Neutrophil (primary cell): ENCODE measurements at regions not wholly inside any gene's neighbourhood (a gene's known extent, or its start where the extent isn't known, plus 50 kb on each side); places are given as distances from the start of the nearest gene placed in this dataset.

Experiments
- H3K27ac ChIP-seq: fragments of 200-600 bp; sonication (generic); 2 replicates; pipeline ENCODE4 v1.5.1; 2016; ENCODE audit warnings: mild to moderate bottlenecking, moderate library complexity
- H3K27me3 ChIP-seq: fragments of 200-600 bp; sonication (generic); 2 replicates; pipeline ENCODE4 v1.6.0; 2016; ENCODE audit warnings: mild to moderate bottlenecking
- H3K36me3 ChIP-seq: fragments of 200-600 bp; sonication (generic); 2 replicates; pipeline ENCODE4 v1.5.1; 2017
- H3K4me1 ChIP-seq, 2 experiments: fragments of 200-600 bp in 1 of 2; sonication (generic) in 1 of 2; 1 replicate in 1 of 2; 2 replicates in 1 of 2; pipeline versions ENCODE4 v1.5.1 to v1.6.1; 2013 to 2016; ENCODE audit warnings: low read depth in 1 of 2, low read length in 1 of 2, mild to moderate bottlenecking in 1 of 2, moderate library complexity in 1 of 2; ENCODE audit not compliant: control insufficient read depth in 1 of 2, insufficient read depth in 1 of 2
- H3K4me3 ChIP-seq, 2 experiments: fragments of 200-600 bp in 1 of 2; sonication (generic) in 1 of 2; 1 replicate in 1 of 2; 2 replicates in 1 of 2; pipeline ENCODE4 v1.5.1; 2013 to 2016; ENCODE audit warnings: low read depth in 1 of 2, low read length in 1 of 2, mild to moderate bottlenecking in 1 of 2, moderate library complexity in 1 of 2
- H3K9me3 ChIP-seq: fragments of 200-600 bp; sonication (generic); 2 replicates; pipeline ENCODE4 v1.5.1; 2016
- CTCF ChIP-seq: fragments of 200-600 bp; sonication (generic); IDR thresholded peaks from 2 replicates; pipeline ENCODE4 v1.5.1; 2016; ENCODE audit warnings: antibody characterized with exemption

GRCh38 chr2:59882822-59883221 lies 670.6 kb downstream of the BCL11A start:
- Histone ChIP-seq H3K4me1 (no peaks in the 10 kb centered on the region), H3K27me3 (no peaks in the 10 kb centered on the region), H3K27ac (no peak overlapping the region), H3K9me3 (no peaks in the 10 kb centered on the region), H3K4me3 (no peak overlapping the region), H3K36me3 (no peaks in the 10 kb centered on the region)
- no peak for TF ChIP-seq CTCF

- Histone ChIP-seq H3K27me3 (no peaks in the 10 kb centered on the region), H3K4me1 (no peaks in the 10 kb centered on the region), H3K4me3 (no peak overlapping the region), H3K27ac (no peak overlapping the region), H3K9me3 (no peaks in the 10 kb centered on the region), H3K36me3 (no peaks in the 10 kb centered on the region)
- TF ChIP-seq CTCF = no peak
Measured at GRCh38 chr2:59882279-59882678, 671.2 kb downstream of the BCL11A start.

GRCh38 chr2:59881218-59881617 lies 672.2 kb downstream of the BCL11A start:
- no peak overlapping the region for H3K4me3 ChIP-seq
- TF ChIP-seq CTCF = no peak
- no peaks in the 10 kb centered on the region for H3K4me1 ChIP-seq
- H3K36me3 ChIP-seq = no peaks in the 10 kb centered on the region
- H3K9me3 ChIP-seq = no peaks in the 10 kb centered on the region
- H3K27me3 ChIP-seq = no peaks in the 10 kb centered on the region
- H3K27ac ChIP-seq = no peak overlapping the region

- no peaks in the 10 kb centered on the region for H3K27me3 ChIP-seq
- H3K36me3 ChIP-seq = no peaks in the 10 kb centered on the region
- H3K4me3 ChIP-seq = no peak overlapping the region
- H3K9me3 ChIP-seq = no peaks in the 10 kb centered on the region
- H3K4me1 ChIP-seq = no peaks in the 10 kb centered on the region
- H3K27ac ChIP-seq = no peak overlapping the region
- TF ChIP-seq CTCF = no peak
Measured at GRCh38 chr2:59879700-59880131, 673.7 kb downstream of the BCL11A start.

GRCh38 chr2:59875836-59876235 lies 677.6 kb downstream of the BCL11A start:
- no peaks in the 10 kb centered on the region for H3K36me3 ChIP-seq
- no peaks in the 10 kb centered on the region for H3K4me1 ChIP-seq
- no peak for TF ChIP-seq CTCF
- no peak overlapping the region for H3K27ac ChIP-seq
- no peaks in the 10 kb centered on the region for H3K27me3 ChIP-seq
- H3K4me3 ChIP-seq = no peak overlapping the region
- no peaks in the 10 kb centered on the region for H3K9me3 ChIP-seq
